IMR-90 (cell line): ENCODE measurements at regions not wholly inside any gene's neighbourhood (a gene's known extent, or its start where the extent isn't known, plus 50 kb on each side); places are given as distances from the start of the nearest gene placed in this dataset.
A peak's percentile ranks its signal among the peaks of the same experiment; 100 is the strongest.

ENCODE experiments used
- ATAC-seq: fragments of 200-7000 bp; cut with Tn5 transposase; 2 replicates; pipeline ENCODE4 v1.9.1; 2020; ENCODE audit warnings: low read depth, mild to moderate bottlenecking, moderate library complexity
- BruUV-seq: library from RNA; stranded (reverse); fragments of 400-500 nt; replicated peaks from 2 replicates; lab custom pipeline; 2021; lab: Mats Ljungman, UMichigan
- CTCF ChIA-PET: fragments of 300-600 bp; formaldehyde crosslinking; extraction: SDS; loops from one replicate; lab custom pipeline; 2021; ENCODE audit warnings: antibody characterized with exemption; lab: Yijun Ruan, JAX
- POLR2A ChIA-PET: fragments of 300-600 bp; sonication (Branson Sonifier 250); formaldehyde crosslinking; loops from one replicate; lab custom pipeline; 2022; ENCODE audit warnings: antibody characterized with exemption; ENCODE audit not compliant: unreplicated experiment; lab: Charles Lee
- DNase-seq: peaks from one replicate; pipeline ENCODE4 v3.0.0; 2013
- H2AFZ ChIP-seq: replicated peaks from 2 replicates; pipeline ENCODE3; 2013; ENCODE audit warnings: low read length, mild to moderate bottlenecking; ENCODE audit not compliant: poor library complexity
- H2AK5ac ChIP-seq: 2 replicates; pipeline ENCODE4 v1.6.1; 2013; ENCODE audit warnings: low read depth, low read length, inconsistent platforms
- H2AK9ac ChIP-seq: replicated peaks from 2 replicates; pipeline ENCODE3; 2013; ENCODE audit warnings: mild to moderate bottlenecking, low read depth, low read length, moderate library complexity; ENCODE audit not compliant: poor library complexity
- H2BK120ac ChIP-seq: 2 replicates; pipeline ENCODE4 v1.6.1; 2013; ENCODE audit warnings: low read depth, low read length, inconsistent platforms
- H2BK15ac ChIP-seq: 3 replicates; pipeline ENCODE4 v1.6.1; 2013; ENCODE audit warnings: low read depth, low read length, inconsistent platforms
- H2BK20ac ChIP-seq: 2 replicates; pipeline ENCODE4 v1.6.1; 2013; ENCODE audit warnings: low read depth, mild to moderate bottlenecking, inconsistent platforms, low read length, moderate library complexity
- H2BK5ac ChIP-seq: 2 replicates; pipeline ENCODE4 v1.6.1; 2013; ENCODE audit warnings: mild to moderate bottlenecking, low read depth, low read length, inconsistent platforms; ENCODE audit not compliant: poor library complexity, severe bottlenecking
- H3K14ac ChIP-seq: replicated peaks from 2 replicates; pipeline ENCODE4 v1.6.1; 2013; ENCODE audit warnings: low read depth, low read length, inconsistent platforms
- H3K18ac ChIP-seq: 2 replicates; pipeline ENCODE4 v1.6.1; 2013; ENCODE audit warnings: low read depth, low read length, control low read depth
- H3K23ac ChIP-seq: 2 replicates; pipeline ENCODE4 v1.6.1; 2013; ENCODE audit warnings: low read depth, low read length, inconsistent platforms
- H3K27ac ChIP-seq: 2 replicates; pipeline ENCODE4 v1.5.1; 2013; ENCODE audit warnings: mild to moderate bottlenecking, control low read depth, low read length; ENCODE audit not compliant: insufficient read depth
- H3K27me3 ChIP-seq: 2 replicates; pipeline ENCODE4 v1.6.1; 2013; ENCODE audit warnings: low read length; ENCODE audit not compliant: control insufficient read depth, insufficient read depth
- H3K36me3 ChIP-seq: 2 replicates; pipeline ENCODE4 v1.6.1; 2013; ENCODE audit warnings: low read length, mixed read lengths; ENCODE audit not compliant: control insufficient read depth, insufficient read depth
- H3K4ac ChIP-seq: 2 replicates; pipeline ENCODE4 v1.6.1; 2013; ENCODE audit warnings: low read depth, low read length, inconsistent platforms
- H3K4me1 ChIP-seq: 2 replicates; pipeline ENCODE4 v1.6.1; 2013; ENCODE audit warnings: low read length, mixed read lengths; ENCODE audit not compliant: control insufficient read depth, insufficient read depth
- H3K4me2 ChIP-seq: 2 replicates; pipeline ENCODE4 v1.6.1; 2013; ENCODE audit warnings: low read depth, mild to moderate bottlenecking, control low read depth, low read length, moderate library complexity
- H3K4me3 ChIP-seq: 2 replicates; pipeline ENCODE4 v1.5.1; 2013; ENCODE audit warnings: low read depth, mild to moderate bottlenecking, control low read depth, low read length, moderate library complexity; ENCODE audit not compliant: insufficient read depth
- H3K56ac ChIP-seq: 2 replicates; pipeline ENCODE4 v1.6.1; 2013; ENCODE audit warnings: low read length, inconsistent platforms; ENCODE audit not compliant: insufficient read depth; ENCODE audit errors: extremely low read depth
- H3K79me1 ChIP-seq, 2 experiments: 2 replicates each; pipeline ENCODE4 v1.6.1; 2013; ENCODE audit warnings: low read length in 2 of 2, inconsistent platforms in 1 of 2, low read depth in 1 of 2
- H3K9ac ChIP-seq: 2 replicates; pipeline ENCODE4 v1.6.1; 2013; ENCODE audit warnings: low read depth, low read length, control low read depth
- H3K9me1 ChIP-seq: 2 replicates; pipeline ENCODE4 v1.6.1; 2013; ENCODE audit warnings: low read length, inconsistent platforms; ENCODE audit not compliant: insufficient read depth
- H3K9me3 ChIP-seq: 2 replicates; pipeline ENCODE4 v1.6.1; 2013; ENCODE audit warnings: low read length; ENCODE audit not compliant: control insufficient read depth, insufficient read depth
- H4K20me1 ChIP-seq: 2 replicates; pipeline ENCODE4 v1.6.1; 2013; ENCODE audit warnings: low read length, inconsistent platforms; ENCODE audit not compliant: insufficient read depth
- H4K5ac ChIP-seq: 2 replicates; pipeline ENCODE4 v1.6.1; 2013; ENCODE audit warnings: mild to moderate bottlenecking, low read depth, low read length, control low read depth
- H4K8ac ChIP-seq, 2 experiments: 2 replicates each; pipeline ENCODE4 v1.6.1; 2013; ENCODE audit warnings: low read depth in 2 of 2, low read length in 2 of 2, control low read depth in 1 of 2, inconsistent platforms in 1 of 2
- H4K91ac ChIP-seq: 2 replicates; pipeline ENCODE4 v1.6.1; 2013; ENCODE audit warnings: low read depth, low read length, inconsistent platforms; ENCODE audit not compliant: insufficient read depth
- BHLHE40 ChIP-seq: fragments of 150-350 bp; IDR thresholded peaks from 2 replicates; pipeline ENCODE4 v1.6.1; 2016; ENCODE audit warnings: mild to moderate bottlenecking, low read depth, low read length
- CEBPB ChIP-seq: IDR thresholded peaks from 2 replicates; pipeline ENCODE4 v1.6.1; 2012; ENCODE audit warnings: low read depth, low read length, improper control_type of control experiment
- CTCF ChIP-seq: conservative IDR thresholded peaks from 2 replicates; pipeline ENCODE4 v1.5.1; 2012; ENCODE audit warnings: mild to moderate bottlenecking, low read depth, low read length, improper control_type of control experiment
- RAD21 ChIP-seq: IDR thresholded peaks from 2 replicates; pipeline ENCODE4 v1.6.1; 2012; ENCODE audit warnings: low read length, improper control_type of control experiment
- RCOR1 ChIP-seq: IDR thresholded peaks from 2 replicates; pipeline ENCODE4 v1.6.1; 2012; ENCODE audit warnings: mild to moderate bottlenecking, low read length, improper control_type of control experiment; ENCODE audit not compliant: insufficient replicate concordance
- SMC3 ChIP-seq: fragments of 150-350 bp; IDR thresholded peaks from 2 replicates; pipeline ENCODE4 v1.6.1; 2016; ENCODE audit warnings: low read depth, mild to moderate bottlenecking, antibody characterized with exemption, low read length, moderate library complexity
- USF2 ChIP-seq: fragments of 150-350 bp; IDR thresholded peaks from 2 replicates; pipeline ENCODE4 v1.6.1; 2017; ENCODE audit warnings: mild to moderate bottlenecking, antibody characterized with exemption, low read length, low read depth
- WGBS, 2 experiments: methylation state at CpG; one replicate each; pipeline versions ENCODE4 v1.1.5 to v1.1.7; 2013; ENCODE audit warnings: missing lambda C conversion rate in 2 of 2; ENCODE audit not compliant: insufficient read length in 1 of 2; ENCODE audit errors: extremely low coverage in 2 of 2; 5-methylcytosine and 5-hydroxymethylcytosine counted together
- dilution Hi-C: fragments of 300-500 bp; cut with HindIII; formaldehyde crosslinking; loops from one replicate; pipeline ENCODE4 v1.14.3; 2018; ENCODE audit warnings: low sequenced_read_pairs; ENCODE audit not compliant: unreplicated experiment
- in situ Hi-C: fragments of 300-500 bp; cut with MboI; formaldehyde crosslinking; loops from 3 replicates; pipeline ENCODE4 v1.14.3; 2019; ENCODE audit warnings: low sequenced_read_pairs, inconsistent platforms, mixed read lengths
- intact Hi-C: fragments of 100-400 bp; cut with micrococcal nuclease; formaldehyde crosslinking; loops from 2 replicates; pipeline ENCODE4 v1.10.0; 2022

GRCh38 chr2:165016772-165017411, 61.6 kb upstream of the SLC38A11 start (continued):
- TF ChIP-seq RCOR1 = no peak

GRCh38 chr2:165015052-165015642, 59.8 kb upstream of the SLC38A11 start:
- no TSS peak for BruUV-seq
- no peak overlapping the region for H3K9ac ChIP-seq
- ChIA-PET CTCF (interaction anchor here (0.7 to 5.4 kb wide), 6 partner anchors 9 to 277 kb away, joined by 3 to 99 read pairs (median 3); partner anchors contain the start of gene SCN3A), POLR2A (no interaction called here)
- no peak overlapping the region for H3K4ac ChIP-seq
- H2AFZ ChIP-seq = no peak overlapping the region
- WGBS, 2 experiments = 0% methylated on average over 2 of the region's 4 CpGs; no CpG with 5 or more reads in 1 of the 2 experiments
- no peak overlapping the region for H3K18ac ChIP-seq
- no peak overlapping the region for H2BK5ac ChIP-seq
- no peak overlapping the region for H3K27ac ChIP-seq
- H3K4me2 ChIP-seq = no peak overlapping the region
- H3K36me3 ChIP-seq = no peaks in the 10 kb centered on the region
- no peak overlapping the region for H3K56ac ChIP-seq
- H3K9me1 ChIP-seq = no peaks in the 10 kb centered on the region
- no peak overlapping the region for H3K4me3 ChIP-seq
- no peak overlapping the region for H2BK120ac ChIP-seq
- H4K20me1 ChIP-seq = no peaks in the 10 kb centered on the region
- in situ Hi-C loops (loop anchor here (25.0 kb wide), 1 partner anchor 278 kb away; no protein-coding TSS in a partner anchor), dilution Hi-C loops (no loop called here), intact Hi-C loops (loop anchor here (1.0 to 5.0 kb wide), 2 partner anchors 189 to 277 kb away; partner anchors contain the start of gene SCN3A)
- no peaks in the 10 kb centered on the region for H3K4me1 ChIP-seq
- ATAC-seq (peak; percentile 82), DNase-seq (peak; percentile 59)
- no peak overlapping the region for H4K8ac ChIP-seq
- TF ChIP-seq CEBPB (no peak), BHLHE40 (no peak), RCOR1 (no peak), SMC3 (peak; percentile 62), USF2 (no peak), RAD21 (peak; percentile 61), CTCF (peak; percentile 82)
- H4K5ac ChIP-seq = no peak overlapping the region
- no peak overlapping the region for H3K23ac ChIP-seq
- no peak overlapping the region for H2AK9ac ChIP-seq
- H3K9me3 ChIP-seq = no peaks in the 10 kb centered on the region
- no peaks in the 10 kb centered on the region for H3K79me1 ChIP-seq
- H3K27me3 ChIP-seq = peaks cover 3% of the 10 kb centered on the region; the same call in 1 of the 2 replicates
- no peak overlapping the region for H4K91ac ChIP-seq
- no peak overlapping the region for H2BK20ac ChIP-seq
- no peak overlapping the region for H2AK5ac ChIP-seq
- H2BK15ac ChIP-seq = no peak overlapping the region
- no peak overlapping the region for H3K14ac ChIP-seq
